ENCODE measurements at regions not wholly inside any gene's neighbourhood (a gene's known extent, or its start where the extent isn't known, plus 50 kb on each side); places are given as distances from the start of the nearest gene placed in this dataset.
A peak's percentile ranks its signal among the peaks of the same experiment; 100 is the strongest.

DNA sequence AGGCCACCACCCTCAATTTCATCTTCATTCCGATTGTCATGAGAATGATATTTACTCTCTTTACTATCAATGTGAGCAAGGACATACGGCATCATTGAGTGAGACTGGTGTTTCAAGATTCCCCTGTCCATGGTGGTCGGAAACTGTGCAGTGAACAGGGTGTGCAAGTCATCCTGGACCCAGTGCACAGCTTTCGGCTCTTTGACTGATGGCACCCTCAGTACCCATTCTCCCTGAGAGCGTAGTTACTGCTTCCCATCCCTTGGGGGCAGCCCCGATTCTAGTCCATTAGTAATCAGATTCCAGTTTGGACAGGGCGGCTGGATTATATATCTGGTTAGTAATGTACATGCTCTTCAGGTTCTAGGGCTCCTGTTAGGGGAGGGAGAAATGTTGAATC lies 61.7 kb upstream of the SUB1 start:
- TF ChIP-seq, protein P1, sequence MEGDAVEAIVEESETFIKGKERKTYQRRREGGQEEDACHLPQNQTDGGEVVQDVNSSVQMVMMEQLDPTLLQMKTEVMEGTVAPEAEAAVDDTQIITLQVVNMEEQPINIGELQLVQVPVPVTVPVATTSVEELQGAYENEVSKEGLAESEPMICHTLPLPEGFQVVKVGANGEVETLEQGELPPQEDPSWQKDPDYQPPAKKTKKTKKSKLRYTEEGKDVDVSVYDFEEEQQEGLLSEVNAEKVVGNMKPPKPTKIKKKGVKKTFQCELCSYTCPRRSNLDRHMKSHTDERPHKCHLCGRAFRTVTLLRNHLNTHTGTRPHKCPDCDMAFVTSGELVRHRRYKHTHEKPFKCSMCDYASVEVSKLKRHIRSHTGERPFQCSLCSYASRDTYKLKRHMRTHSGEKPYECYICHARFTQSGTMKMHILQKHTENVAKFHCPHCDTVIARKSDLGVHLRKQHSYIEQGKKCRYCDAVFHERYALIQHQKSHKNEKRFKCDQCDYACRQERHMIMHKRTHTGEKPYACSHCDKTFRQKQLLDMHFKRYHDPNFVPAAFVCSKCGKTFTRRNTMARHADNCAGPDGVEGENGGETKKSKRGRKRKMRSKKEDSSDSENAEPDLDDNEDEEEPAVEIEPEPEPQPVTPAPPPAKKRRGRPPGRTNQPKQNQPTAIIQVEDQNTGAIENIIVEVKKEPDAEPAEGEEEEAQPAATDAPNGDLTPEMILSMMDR (conservative IDR thresholded peaks at IDR 0.05; ENCODE audit: low read depth, low read length), result 0 out of 2 replicates have a peak, but pooled peaks have one; percentile 13
- no peak for TF ChIP-seq EZH2phosphoT487 (IDR thresholded peaks at IDR 0.05; ENCODE audit: borderline replicate concordance, low read length)
